ENCODE measurements at regions not wholly inside any gene's neighbourhood (a gene's known extent, or its start where the extent isn't known, plus 50 kb on each side); places are given as distances from the start of the nearest gene placed in this dataset.

DNA sequence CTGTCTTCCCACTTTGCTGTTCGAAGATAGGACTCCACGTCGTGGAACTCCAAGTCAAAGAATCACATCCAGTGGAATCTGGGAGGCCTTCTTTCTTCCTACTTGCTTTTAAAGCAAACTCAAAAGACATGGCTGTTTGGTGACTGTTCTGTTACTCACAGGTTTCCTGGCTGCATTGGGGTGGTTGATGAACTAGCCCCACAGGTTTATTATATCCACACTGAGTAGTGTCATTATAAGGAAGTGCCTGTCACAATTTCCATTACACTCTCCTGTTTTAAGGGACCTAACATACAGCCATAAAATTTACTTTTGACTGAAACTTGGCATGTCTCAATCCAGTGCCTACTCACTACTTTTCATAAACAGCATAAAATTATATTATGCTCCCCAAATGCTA lies 287.3 kb upstream of the SP4 start:
- Mint-ChIP-seq H3K36me3 (ENCODE audit: unreplicated experiment) (no peaks in the 10 kb centered on the region), H3K27me3 (ENCODE audit: unreplicated experiment) (peaks cover 2% of the 10 kb centered on the region), H3K4me3 (ENCODE audit: unreplicated experiment) (no peak overlapping the region), H3K4me1 (ENCODE audit: low read depth, unreplicated experiment) (no peaks in the 10 kb centered on the region), H3K27ac (ENCODE audit: unreplicated experiment) (no peak overlapping the region), H3K9me3 (ENCODE audit: unreplicated experiment) (peaks cover 2% of the 10 kb centered on the region)
- TF ChIP-seq, protein P1, sequence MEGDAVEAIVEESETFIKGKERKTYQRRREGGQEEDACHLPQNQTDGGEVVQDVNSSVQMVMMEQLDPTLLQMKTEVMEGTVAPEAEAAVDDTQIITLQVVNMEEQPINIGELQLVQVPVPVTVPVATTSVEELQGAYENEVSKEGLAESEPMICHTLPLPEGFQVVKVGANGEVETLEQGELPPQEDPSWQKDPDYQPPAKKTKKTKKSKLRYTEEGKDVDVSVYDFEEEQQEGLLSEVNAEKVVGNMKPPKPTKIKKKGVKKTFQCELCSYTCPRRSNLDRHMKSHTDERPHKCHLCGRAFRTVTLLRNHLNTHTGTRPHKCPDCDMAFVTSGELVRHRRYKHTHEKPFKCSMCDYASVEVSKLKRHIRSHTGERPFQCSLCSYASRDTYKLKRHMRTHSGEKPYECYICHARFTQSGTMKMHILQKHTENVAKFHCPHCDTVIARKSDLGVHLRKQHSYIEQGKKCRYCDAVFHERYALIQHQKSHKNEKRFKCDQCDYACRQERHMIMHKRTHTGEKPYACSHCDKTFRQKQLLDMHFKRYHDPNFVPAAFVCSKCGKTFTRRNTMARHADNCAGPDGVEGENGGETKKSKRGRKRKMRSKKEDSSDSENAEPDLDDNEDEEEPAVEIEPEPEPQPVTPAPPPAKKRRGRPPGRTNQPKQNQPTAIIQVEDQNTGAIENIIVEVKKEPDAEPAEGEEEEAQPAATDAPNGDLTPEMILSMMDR (IDR thresholded peaks at IDR 0.05; ENCODE audit: partially characterized antibody, unreplicated experiment), result no peak
- DNase-seq, result no peak

DNA sequence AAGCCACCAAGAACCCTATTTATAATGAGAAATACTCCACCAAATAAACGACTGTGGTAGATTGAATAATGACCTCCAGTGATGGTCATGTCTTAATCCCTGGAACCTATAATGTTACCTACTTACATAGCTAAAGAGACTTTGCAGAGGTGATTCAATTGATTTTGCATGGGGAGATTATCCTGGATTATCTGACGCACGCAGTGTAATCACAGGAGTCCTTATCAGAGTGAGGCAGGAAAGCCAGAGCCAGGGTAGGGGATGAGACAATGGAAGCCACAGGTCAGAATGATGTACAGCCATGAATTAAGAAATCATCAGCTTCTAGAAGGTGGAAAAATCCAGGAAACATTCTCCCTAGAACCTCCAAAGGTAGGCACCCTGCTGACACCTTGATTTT lies 286.4 kb upstream of the SP4 start:
- Mint-ChIP-seq H3K9me3 (ENCODE audit: unreplicated experiment) (peaks cover 4% of the 10 kb centered on the region), H3K4me1 (ENCODE audit: low read depth, unreplicated experiment) (no peaks in the 10 kb centered on the region), H3K27me3 (ENCODE audit: unreplicated experiment) (peaks cover 1% of the 10 kb centered on the region), H3K4me3 (ENCODE audit: unreplicated experiment) (no peak overlapping the region), H3K36me3 (ENCODE audit: unreplicated experiment) (no peaks in the 10 kb centered on the region), H3K27ac (ENCODE audit: unreplicated experiment) (no peak overlapping the region)
- DNase-seq, result no peak
- TF ChIP-seq, protein P1 (IDR thresholded peaks at IDR 0.05; ENCODE audit: partially characterized antibody, unreplicated experiment), result no peak

DNA sequence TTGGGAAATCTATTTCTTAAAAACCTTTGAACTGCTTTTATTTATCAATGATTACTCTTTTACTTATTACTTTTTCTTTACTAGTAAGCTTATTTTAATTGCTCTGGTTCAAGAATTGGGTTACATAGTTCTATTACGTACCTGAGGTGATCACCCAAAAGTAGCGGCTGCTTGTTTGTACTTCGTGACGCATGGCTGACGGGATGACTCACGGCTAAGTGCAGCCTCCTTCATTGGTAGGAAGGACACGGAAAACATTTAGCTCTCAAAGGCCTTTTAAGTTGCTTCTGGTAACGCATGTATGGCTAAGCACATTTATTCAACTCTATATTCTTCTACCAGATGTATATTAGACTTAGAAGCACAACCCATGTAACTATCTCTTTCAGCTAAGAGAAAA lies 285.8 kb upstream of the SP4 start:
- no peaks in the 10 kb centered on the region for H3K36me3 Mint-ChIP-seq (ENCODE audit: unreplicated experiment)
- no peak for DNase-seq
- H3K9me3 Mint-ChIP-seq (ENCODE audit: unreplicated experiment), result peaks cover 4% of the 10 kb centered on the region
- TF ChIP-seq, protein P1 (IDR thresholded peaks at IDR 0.05; ENCODE audit: partially characterized antibody, unreplicated experiment), result no peak
- H3K4me1 Mint-ChIP-seq (ENCODE audit: low read depth, unreplicated experiment), result no peaks in the 10 kb centered on the region
- no peak overlapping the region for H3K27ac Mint-ChIP-seq (ENCODE audit: unreplicated experiment)
- H3K4me3 Mint-ChIP-seq (ENCODE audit: unreplicated experiment), result no peak overlapping the region
- peaks cover 1% of the 10 kb centered on the region for H3K27me3 Mint-ChIP-seq (ENCODE audit: unreplicated experiment)

DNA sequence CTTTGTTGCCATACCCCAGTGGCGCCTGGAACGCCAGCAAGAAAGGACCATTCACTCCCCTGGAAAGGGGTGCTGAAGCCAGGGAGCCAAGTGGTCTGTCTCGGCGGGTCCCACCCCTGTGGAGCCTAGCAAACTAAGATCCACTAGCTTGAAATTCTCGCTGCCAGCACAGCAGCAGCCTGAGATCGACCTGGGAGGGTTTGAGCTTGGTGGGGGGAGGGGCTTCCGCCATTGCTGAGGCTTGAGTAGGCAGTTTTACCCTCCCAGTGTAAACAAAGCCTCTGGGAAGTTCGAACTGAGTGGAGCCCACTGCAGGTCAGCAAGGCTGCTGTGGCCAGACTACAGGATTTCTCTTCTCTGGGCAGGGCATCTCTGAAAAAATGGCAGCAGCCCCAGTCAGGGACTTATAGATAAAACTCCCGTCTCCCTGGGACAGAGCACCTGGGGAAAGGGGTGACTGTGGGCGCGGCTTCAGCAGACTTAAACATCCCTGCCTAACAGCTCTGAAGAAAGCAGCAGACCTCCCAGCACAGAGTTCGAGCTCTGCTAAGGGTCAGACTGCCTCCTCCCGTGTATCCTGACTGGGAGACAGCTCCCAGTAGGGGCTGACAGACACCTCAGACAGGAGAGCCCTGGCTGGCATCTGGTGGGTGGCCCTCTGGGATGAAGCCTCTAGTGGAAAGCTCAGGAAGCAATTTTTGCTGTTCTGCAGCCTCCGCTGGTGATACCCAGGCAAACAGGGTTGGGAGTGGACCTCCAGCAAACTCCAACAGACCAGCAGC lies 281.1 kb upstream of the SP4 start:
- Mint-ChIP-seq H3K27ac (ENCODE audit: unreplicated experiment) (no peak overlapping the region), H3K4me3 (ENCODE audit: unreplicated experiment) (no peak overlapping the region), H3K36me3 (ENCODE audit: unreplicated experiment) (no peaks in the 10 kb centered on the region), H3K9me3 (ENCODE audit: unreplicated experiment) (peaks cover 7% of the 10 kb centered on the region), H3K4me1 (ENCODE audit: low read depth, unreplicated experiment) (peaks cover under 1% of the 10 kb centered on the region), H3K27me3 (ENCODE audit: unreplicated experiment) (peaks cover 5% of the 10 kb centered on the region)
- TF ChIP-seq, protein P1 (IDR thresholded peaks at IDR 0.05; ENCODE audit: partially characterized antibody, unreplicated experiment), result no peak
- no peak for DNase-seq

DNA sequence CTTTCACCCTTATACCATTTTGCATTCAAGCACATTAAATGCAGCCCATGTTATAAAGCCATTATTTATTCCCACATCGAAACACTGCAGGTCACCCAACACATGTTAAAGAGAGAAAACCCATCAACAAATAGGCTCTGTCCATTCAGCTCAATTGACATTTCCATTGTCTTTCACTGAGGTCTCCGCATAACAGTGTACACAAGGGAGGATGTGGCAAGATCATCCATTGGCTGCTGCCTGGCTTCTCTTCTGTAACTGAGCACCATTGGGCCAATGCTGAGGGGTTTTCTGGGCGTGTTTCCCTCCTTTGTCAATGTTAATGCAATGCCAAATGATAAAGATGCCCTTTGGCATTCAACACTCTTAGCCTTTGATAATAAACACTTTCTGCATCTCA lies 278.1 kb upstream of the SP4 start:
- no peak for DNase-seq
- H3K4me1 Mint-ChIP-seq (ENCODE audit: low read depth, unreplicated experiment), result peaks cover 3% of the 10 kb centered on the region
- H3K4me3 Mint-ChIP-seq (ENCODE audit: unreplicated experiment), result no peak overlapping the region
- H3K36me3 Mint-ChIP-seq (ENCODE audit: unreplicated experiment), result no peaks in the 10 kb centered on the region
- no peak overlapping the region for H3K27ac Mint-ChIP-seq (ENCODE audit: unreplicated experiment)
- peaks cover 7% of the 10 kb centered on the region for H3K9me3 Mint-ChIP-seq (ENCODE audit: unreplicated experiment)
- H3K27me3 Mint-ChIP-seq (ENCODE audit: unreplicated experiment), result peaks cover 5% of the 10 kb centered on the region
- TF ChIP-seq, protein P1 (IDR thresholded peaks at IDR 0.05; ENCODE audit: partially characterized antibody, unreplicated experiment), result no peak
